Endothelial cell (in vitro differentiated cells): ENCODE measurements at regions not wholly inside any gene's neighbourhood (a gene's known extent, or its start where the extent isn't known, plus 50 kb on each side); places are given as distances from the start of the nearest gene placed in this dataset.

Experiments used
- DNase-seq: peaks from one replicate; pipeline ENCODE4 v3.0.0; 2021; ENCODE audit warnings: low spot score
- H3K27ac Mint-ChIP-seq: one replicate; pipeline ENCODE4 v1.8.0; 2021; ENCODE audit warnings: mixed read lengths, inconsistent platforms; ENCODE audit not compliant: unreplicated experiment
- H3K27me3 Mint-ChIP-seq: one replicate; pipeline ENCODE4 v1.8.0; 2021; ENCODE audit warnings: mild to moderate bottlenecking, moderate library complexity, mixed read lengths, inconsistent platforms; ENCODE audit not compliant: unreplicated experiment
- H3K36me3 Mint-ChIP-seq: one replicate; pipeline ENCODE4 v1.8.0; 2021; ENCODE audit warnings: mild to moderate bottlenecking, low read depth, mixed read lengths, inconsistent platforms; ENCODE audit not compliant: unreplicated experiment
- H3K4me1 Mint-ChIP-seq: one replicate; pipeline ENCODE4 v1.8.0; 2021; ENCODE audit warnings: mild to moderate bottlenecking, mixed read lengths, inconsistent platforms; ENCODE audit not compliant: unreplicated experiment
- H3K4me3 Mint-ChIP-seq: one replicate; pipeline ENCODE4 v1.8.0; 2021; ENCODE audit warnings: mild to moderate bottlenecking, mixed read lengths, inconsistent platforms; ENCODE audit not compliant: unreplicated experiment
- H3K9me3 Mint-ChIP-seq: one replicate; pipeline ENCODE4 v1.8.0; 2021; ENCODE audit warnings: mixed read lengths, inconsistent platforms; ENCODE audit not compliant: unreplicated experiment
- CTCF ChIP-seq: fragments of 200-600 bp; sonication (generic); IDR thresholded peaks from one replicate; pipeline ENCODE4 v1.5.0; 2021; ENCODE audit warnings: antibody characterized with exemption; ENCODE audit not compliant: unreplicated experiment

- no peak overlapping the region for H3K27ac Mint-ChIP-seq
- DNase-seq: no peak
- no peak overlapping the region for H3K4me3 Mint-ChIP-seq
- H3K36me3 Mint-ChIP-seq: no peaks in the 10 kb centered on the region
- H3K27me3 Mint-ChIP-seq: peaks cover 4% of the 10 kb centered on the region
- no peaks in the 10 kb centered on the region for H3K9me3 Mint-ChIP-seq
- no peak for TF ChIP-seq CTCF
- no peaks in the 10 kb centered on the region for H3K4me1 Mint-ChIP-seq
These were observed 247.5 kb downstream of the MBNL1 start for GRCh38 chr3:152516216-152516615.

- H3K36me3 Mint-ChIP-seq: no peaks in the 10 kb centered on the region
- no peak for TF ChIP-seq CTCF
- no peaks in the 10 kb centered on the region for H3K9me3 Mint-ChIP-seq
- no peak overlapping the region for H3K27ac Mint-ChIP-seq
- no peak overlapping the region for H3K4me3 Mint-ChIP-seq
- H3K27me3 Mint-ChIP-seq: peaks cover 4% of the 10 kb centered on the region
- DNase-seq: no peak
- H3K4me1 Mint-ChIP-seq: no peaks in the 10 kb centered on the region
These were observed 248.8 kb downstream of the MBNL1 start for GRCh38 chr3:152517502-152517901.

GRCh38 chr3:152518346-152518745 is 249.6 kb downstream of the MBNL1 start:
- TF ChIP-seq CTCF: no peak
- Mint-ChIP-seq H3K36me3 (no peaks in the 10 kb centered on the region), H3K4me3 (no peak overlapping the region), H3K27me3 (peaks cover 4% of the 10 kb centered on the region), H3K27ac (no peak overlapping the region), H3K9me3 (no peaks in the 10 kb centered on the region), H3K4me1 (no peaks in the 10 kb centered on the region)
- DNase-seq: no peak

GRCh38 chr3:152519376-152519775 is 250.6 kb downstream of the MBNL1 start:
- no peaks in the 10 kb centered on the region for H3K4me1 Mint-ChIP-seq
- H3K36me3 Mint-ChIP-seq: no peaks in the 10 kb centered on the region
- H3K9me3 Mint-ChIP-seq: no peaks in the 10 kb centered on the region
- no peak for TF ChIP-seq CTCF
- DNase-seq: no peak
- no peak overlapping the region for H3K27ac Mint-ChIP-seq
- H3K27me3 Mint-ChIP-seq: peaks cover 4% of the 10 kb centered on the region
- H3K4me3 Mint-ChIP-seq: no peak overlapping the region

- H3K9me3 Mint-ChIP-seq: no peaks in the 10 kb centered on the region
- H3K27ac Mint-ChIP-seq: no peak overlapping the region
- H3K36me3 Mint-ChIP-seq: no peaks in the 10 kb centered on the region
- no peak for DNase-seq
- peaks cover 1% of the 10 kb centered on the region for H3K27me3 Mint-ChIP-seq
- TF ChIP-seq CTCF: no peak
- no peak overlapping the region for H3K4me3 Mint-ChIP-seq
- H3K4me1 Mint-ChIP-seq: no peaks in the 10 kb centered on the region
These were observed 253.3 kb downstream of the MBNL1 start for GRCh38 chr3:152522036-152522435.
